Liver (tissue), 3 donors: ENCODE measurements at regions not wholly inside any gene's neighbourhood (a gene's known extent, or its start where the extent isn't known, plus 50 kb on each side); places are given as distances from the start of the nearest gene placed in this dataset.

Experiments used
- HNF4A ChIP-seq, 2 donors: conservative IDR thresholded peaks; 2 replicates each; pipeline ENCODE4 v1.6.1; 2016; ENCODE audit warnings: antibody characterized with exemption in 2 of 2, mild to moderate bottlenecking in 2 of 2
- JUND ChIP-seq, 2 donors: IDR thresholded peaks; 2 replicates each; pipeline ENCODE4 v1.6.1; 2016; ENCODE audit warnings: antibody characterized with exemption in 2 of 2
- RAD21 ChIP-seq, 2 donors: IDR thresholded peaks; 2 replicates each; pipeline ENCODE4 v1.6.1; 2016; ENCODE audit warnings: antibody characterized with exemption in 2 of 2, mild to moderate bottlenecking in 2 of 2
- SP1 ChIP-seq: IDR thresholded peaks from 2 replicates; pipeline ENCODE4 v1.6.1; 2018; ENCODE audit warnings: antibody characterized with exemption, mild to moderate bottlenecking
- TF ChIP-seq, protein P1 (sequence below): fragments of 150-350 bp; IDR thresholded peaks from 2 replicates; pipeline ENCODE4 v1.5.1; 2017; ENCODE audit warnings: improper control_type of control experiment, low read depth, low read length; ENCODE audit not compliant: missing input control
- TF ChIP-seq, protein P2 (sequence below): IDR thresholded peaks from 2 replicates; pipeline ENCODE4 v1.6.1; 2016; ENCODE audit warnings: antibody characterized with exemption, mild to moderate bottlenecking
- donor health status: healthy.
- donor health status: healthy.

DNA sequence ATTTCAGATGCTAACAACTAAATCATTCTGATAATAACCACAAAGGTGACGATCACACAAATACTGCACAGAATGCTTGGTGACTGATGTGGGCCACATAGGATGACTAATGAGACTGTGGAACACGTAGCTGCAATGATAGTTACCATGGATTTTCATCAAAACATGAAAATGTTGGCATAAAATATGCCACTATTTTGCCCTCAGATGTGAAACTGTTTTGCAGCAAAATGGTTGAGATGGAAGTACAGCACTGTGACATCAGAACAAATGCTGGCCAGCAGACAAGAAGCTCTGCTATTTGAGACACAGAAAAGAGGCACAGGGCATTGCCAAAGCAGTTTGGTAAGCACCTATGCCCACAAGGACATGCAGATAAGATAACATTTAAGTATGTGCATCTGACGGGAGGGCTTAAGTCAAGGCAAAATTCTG, 83.8 kb downstream of the NIBAN1 start:
- TF ChIP-seq, protein P1, sequence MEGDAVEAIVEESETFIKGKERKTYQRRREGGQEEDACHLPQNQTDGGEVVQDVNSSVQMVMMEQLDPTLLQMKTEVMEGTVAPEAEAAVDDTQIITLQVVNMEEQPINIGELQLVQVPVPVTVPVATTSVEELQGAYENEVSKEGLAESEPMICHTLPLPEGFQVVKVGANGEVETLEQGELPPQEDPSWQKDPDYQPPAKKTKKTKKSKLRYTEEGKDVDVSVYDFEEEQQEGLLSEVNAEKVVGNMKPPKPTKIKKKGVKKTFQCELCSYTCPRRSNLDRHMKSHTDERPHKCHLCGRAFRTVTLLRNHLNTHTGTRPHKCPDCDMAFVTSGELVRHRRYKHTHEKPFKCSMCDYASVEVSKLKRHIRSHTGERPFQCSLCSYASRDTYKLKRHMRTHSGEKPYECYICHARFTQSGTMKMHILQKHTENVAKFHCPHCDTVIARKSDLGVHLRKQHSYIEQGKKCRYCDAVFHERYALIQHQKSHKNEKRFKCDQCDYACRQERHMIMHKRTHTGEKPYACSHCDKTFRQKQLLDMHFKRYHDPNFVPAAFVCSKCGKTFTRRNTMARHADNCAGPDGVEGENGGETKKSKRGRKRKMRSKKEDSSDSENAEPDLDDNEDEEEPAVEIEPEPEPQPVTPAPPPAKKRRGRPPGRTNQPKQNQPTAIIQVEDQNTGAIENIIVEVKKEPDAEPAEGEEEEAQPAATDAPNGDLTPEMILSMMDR, result no peak
- TF ChIP-seq, protein P2, sequence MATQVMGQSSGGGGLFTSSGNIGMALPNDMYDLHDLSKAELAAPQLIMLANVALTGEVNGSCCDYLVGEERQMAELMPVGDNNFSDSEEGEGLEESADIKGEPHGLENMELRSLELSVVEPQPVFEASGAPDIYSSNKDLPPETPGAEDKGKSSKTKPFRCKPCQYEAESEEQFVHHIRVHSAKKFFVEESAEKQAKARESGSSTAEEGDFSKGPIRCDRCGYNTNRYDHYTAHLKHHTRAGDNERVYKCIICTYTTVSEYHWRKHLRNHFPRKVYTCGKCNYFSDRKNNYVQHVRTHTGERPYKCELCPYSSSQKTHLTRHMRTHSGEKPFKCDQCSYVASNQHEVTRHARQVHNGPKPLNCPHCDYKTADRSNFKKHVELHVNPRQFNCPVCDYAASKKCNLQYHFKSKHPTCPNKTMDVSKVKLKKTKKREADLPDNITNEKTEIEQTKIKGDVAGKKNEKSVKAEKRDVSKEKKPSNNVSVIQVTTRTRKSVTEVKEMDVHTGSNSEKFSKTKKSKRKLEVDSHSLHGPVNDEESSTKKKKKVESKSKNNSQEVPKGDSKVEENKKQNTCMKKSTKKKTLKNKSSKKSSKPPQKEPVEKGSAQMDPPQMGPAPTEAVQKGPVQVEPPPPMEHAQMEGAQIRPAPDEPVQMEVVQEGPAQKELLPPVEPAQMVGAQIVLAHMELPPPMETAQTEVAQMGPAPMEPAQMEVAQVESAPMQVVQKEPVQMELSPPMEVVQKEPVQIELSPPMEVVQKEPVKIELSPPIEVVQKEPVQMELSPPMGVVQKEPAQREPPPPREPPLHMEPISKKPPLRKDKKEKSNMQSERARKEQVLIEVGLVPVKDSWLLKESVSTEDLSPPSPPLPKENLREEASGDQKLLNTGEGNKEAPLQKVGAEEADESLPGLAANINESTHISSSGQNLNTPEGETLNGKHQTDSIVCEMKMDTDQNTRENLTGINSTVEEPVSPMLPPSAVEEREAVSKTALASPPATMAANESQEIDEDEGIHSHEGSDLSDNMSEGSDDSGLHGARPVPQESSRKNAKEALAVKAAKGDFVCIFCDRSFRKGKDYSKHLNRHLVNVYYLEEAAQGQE, result no peak
- TF ChIP-seq JUND (IDR thresholded peaks at IDR 0.05) (no peak), SP1 (no peak), HNF4A (conservative IDR thresholded peaks at IDR 0.05) (no peak), RAD21 (IDR thresholded peaks at IDR 0.05) (no peak)
